SW 1271 (cell line): ENCODE measurements at regions not wholly inside any gene's neighbourhood (a gene's known extent, or its start where the extent isn't known, plus 50 kb on each side); places are given as distances from the start of the nearest gene placed in this dataset.
"Not testable (repeated sequence)": the region's sequence is repeated elsewhere in the genome, so short reads cannot be mapped to it uniquely, and the experiment has no call there.

Experiments
- DNase-seq, 2 experiments: peaks; one replicate each; lab custom pipeline; 2025; lab: John Stamatoyannopoulos, UW

DNA sequence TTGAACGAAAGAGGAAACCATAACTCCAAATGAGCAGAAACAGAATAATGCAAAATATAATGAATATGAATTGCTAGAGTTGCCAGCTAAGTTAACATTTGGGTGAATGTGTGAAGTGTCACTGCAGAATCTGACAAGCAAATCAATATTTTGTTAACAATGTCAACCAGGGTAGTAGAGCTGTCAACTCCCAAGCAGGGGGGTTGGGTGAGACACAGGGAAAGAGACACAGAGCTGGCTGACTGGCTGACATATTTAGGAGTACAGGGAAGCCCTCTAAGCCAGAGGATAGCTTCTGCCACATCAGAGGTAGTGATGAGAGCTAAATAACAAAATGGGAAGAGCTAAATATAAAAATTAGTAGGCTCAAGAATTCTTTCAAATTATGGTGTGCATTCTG is 393.1 kb upstream of the KCND2 start:
- no peak for DNase-seq

DNA sequence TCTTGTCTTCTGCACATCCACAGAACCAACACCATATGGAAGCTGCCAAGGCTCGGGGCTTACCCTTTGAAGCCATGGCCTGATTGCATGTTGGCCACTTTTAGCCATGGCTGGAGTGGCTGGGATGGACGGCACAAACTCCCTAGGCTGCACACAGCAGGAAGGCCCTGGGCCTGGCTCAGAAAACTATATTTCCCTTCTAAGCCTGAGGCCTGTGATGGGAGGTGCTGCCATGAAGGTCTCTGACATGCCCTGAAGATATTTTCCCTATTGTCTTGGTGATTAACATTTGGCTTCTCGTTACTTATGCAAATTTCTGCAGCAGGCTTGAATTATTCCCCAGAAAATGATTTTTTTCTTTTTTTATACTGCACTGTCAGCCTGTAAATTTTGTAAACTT is 387.0 kb upstream of the KCND2 start:
- DNase-seq = no peak

DNA sequence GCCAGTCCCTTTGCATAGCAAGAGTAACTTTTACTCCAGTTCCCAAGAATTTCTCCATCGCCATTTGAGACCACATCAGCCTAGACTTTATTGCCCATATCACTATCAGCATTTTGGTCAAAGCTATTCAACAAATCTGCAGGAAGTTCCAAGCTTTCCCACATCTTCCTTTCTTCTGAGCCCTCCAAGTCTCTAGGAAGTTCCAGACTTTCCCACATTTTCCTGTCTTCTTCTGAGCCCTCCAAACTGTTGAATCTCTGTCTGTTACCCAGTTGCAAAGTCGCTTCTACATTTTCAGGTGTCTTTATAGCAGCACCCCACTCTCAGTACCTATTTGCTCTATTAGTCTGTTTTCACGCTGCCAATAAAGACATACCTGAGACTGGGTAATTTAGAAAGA is 386.4 kb upstream of the KCND2 start:
- DNase-seq = not testable (repeated sequence)

DNA sequence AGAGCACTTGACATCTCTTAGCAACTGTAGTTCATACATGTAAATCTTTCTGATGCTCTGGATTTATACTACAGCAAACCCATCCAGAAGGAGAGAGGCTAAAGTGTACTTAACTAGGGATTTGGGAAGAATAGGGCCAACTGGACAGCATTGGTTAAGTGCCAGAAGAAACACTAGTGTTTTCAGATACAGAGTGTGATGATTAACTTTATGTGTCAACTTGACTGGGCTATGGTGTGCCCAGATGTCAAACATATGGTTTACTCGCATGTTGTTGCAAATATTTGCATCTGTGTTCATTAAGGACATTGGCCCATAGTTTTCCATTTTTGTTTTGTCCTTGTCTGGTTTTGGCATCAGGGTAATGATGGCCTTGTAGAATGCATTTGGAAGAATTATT is 384.7 kb upstream of the KCND2 start:
- no peak for DNase-seq

DNA sequence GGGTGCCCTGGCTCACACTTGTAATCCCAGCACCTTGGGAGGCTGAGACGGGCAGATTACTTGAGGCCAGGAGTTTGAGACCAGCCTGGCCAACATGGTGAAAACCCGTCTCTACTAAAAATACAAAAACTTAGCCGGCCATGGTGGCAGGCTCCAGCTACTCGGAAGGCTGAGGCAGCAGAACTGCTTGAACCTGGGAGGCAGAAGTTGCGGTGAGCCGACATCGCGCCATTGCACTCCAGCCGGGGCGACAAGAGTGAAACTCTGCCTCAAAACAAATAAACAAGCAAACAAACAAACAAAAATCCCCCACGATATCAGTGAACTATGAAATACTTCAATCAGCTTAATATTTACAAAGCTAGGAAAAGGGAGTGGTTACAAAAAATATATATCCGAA is 382.3 kb upstream of the KCND2 start:
- DNase-seq = no peak

DNA sequence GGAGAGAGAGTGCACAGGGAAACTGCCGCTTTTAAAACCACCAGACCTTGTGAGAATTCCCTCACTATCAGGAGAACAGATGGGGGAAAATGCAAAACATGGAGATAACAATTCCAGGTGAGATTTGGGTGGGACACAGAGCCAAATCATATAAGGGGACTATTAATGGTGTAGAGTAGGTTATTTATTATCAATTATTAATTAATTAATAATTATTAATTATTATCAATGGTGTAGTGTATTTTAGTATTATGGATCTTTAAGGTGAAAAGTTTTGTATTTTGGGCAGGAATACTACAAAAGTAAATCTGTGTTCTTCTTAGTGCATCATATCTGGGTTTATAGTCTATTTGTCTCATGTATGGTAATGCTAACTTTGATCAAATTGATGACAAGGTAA is 377.7 kb upstream of the KCND2 start:
- no peak for DNase-seq

DNA sequence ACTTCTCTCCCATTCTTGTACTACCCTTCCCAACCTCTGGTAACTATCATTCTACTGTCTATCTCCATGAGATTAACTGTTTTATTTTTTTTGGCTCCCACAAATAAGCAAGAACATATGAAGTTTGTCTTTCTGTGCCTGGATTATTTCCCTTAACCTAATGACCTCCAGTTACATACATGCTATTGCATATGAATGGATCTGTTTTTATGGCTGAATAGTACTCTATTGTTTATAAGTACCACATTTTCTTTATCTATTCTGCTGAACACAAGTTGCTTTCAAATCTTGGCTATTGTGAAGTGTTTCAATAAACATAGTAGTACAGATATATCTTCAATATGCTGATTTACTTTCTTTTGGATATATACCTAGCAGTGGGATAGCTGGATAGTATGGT is 376.6 kb upstream of the KCND2 start:
- no peak for DNase-seq

DNA sequence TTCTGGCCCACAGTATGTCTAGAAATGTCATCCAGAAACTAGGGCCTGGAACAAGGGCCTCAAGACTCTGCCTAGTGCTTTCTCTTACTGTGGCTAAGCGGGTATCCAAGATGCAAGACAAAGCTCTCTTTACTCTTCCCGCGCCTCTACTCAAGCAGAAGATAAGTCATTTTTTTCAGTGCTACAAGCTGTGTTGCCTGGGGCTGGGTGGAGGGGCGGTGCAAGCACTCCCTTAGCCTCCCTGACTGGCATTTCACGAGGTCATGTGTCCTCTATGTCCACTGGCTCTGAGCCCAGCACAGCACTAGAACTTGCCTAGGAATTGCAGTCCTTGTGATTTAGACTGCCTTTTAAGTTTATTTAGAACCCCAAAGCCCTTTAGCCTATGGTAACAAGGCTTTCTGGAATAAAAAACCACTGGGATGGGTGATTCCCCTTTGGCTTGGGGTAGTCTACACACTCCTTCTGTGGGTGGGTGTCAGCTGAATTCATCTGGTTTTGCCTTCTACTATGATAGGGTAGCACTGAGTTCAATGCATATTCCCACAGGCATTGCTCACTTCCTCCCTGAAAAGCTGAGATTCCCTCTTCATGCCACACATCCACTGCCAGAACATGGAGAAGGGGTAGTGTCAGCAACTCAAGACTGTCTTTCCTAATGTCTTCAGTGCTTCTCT is 371.8 kb upstream of the KCND2 start:
- DNase-seq = no peak

DNA sequence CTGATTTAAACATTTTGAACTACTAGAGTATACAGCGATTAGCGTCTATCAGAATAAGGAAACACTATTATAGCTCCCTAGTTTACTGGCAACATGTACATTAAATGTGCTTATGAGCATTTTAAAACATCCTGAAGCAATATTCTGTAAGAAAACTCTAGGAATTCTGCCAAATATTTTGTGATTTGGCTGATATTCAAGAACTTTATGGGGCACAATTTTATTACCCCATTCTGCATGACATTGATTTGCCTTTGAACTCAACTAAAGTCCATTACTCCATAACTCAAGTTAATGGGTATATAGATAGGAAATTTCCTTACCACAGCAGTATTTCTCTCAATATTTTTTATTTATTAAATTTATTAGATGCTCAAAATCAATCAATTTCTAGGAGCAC is 369.9 kb upstream of the KCND2 start:
- no peak for DNase-seq

DNA sequence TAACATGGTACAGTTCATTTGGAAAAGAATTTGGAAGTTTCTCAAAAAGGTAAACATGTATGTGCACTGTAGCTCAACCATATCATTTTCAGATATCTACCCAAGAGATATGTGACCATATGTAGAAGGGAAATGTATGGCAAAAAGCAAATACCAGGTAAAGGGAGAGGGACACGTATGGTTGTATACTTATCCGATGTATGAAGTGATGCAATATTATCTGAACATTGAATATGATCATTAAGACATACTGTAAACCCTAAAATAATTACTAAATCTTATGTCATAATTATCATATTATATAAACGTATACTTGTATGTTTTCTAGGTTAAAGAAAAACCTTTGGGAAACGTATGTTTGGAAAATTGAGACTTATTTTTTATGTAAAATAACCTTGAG is 367.5 kb upstream of the KCND2 start:
- no peak for DNase-seq

DNA sequence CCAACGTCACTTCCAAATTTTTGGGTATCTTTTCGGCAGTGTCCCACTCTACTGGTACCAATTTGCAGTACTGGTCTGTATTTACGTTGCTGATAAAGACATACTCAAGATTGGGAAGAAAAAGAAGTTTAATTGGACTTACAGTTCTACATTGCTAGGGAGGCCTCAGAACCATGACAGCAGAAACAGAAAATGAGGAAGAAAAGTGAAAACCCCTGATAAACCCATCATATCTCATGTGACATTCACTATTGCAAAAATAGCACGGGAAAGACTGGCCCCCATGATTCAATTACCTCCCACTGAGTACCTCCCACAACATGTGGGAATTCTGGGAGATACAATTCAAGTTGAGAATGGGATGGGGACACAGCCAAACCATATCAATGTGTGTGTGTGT is 364.0 kb upstream of the KCND2 start:
- DNase-seq = no peak

DNA sequence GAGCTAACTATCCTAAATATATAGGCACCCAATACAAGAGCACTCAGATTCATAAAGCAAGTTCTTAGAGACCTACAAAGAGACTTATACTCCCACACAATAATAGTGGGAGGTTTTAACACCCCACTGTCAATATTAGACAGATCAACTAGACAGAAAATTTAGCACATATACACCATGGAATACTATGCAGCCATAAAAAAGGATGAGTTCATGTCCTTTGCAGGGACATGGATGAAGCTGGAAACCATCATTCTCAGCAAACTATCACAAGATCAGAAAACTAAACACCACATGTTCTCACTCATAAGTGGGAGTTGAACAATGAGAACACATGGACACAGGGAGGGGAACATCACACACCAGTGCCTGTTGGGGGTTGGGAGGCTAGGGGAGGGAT is 358.9 kb upstream of the KCND2 start:
- DNase-seq = not testable (repeated sequence)

DNA sequence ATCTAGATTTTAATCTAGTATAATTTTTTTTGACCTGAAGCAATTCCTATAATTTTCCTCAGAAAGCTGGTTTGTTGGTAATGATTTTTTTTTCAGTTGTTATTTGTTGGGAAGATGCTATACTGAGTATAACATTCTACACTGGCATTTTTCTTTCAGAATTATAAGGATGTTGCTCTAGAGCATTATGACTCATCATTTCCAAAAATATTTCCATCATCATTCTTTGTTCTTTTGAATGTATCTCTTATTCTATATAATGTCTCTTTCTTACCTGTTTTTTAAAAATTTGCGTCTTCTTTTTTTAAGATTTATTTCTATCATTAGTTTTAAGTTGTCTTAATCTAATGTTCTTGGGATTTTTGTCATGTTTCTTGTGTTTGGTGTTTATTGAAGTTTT is 356.5 kb upstream of the KCND2 start:
- no peak for DNase-seq

DNA sequence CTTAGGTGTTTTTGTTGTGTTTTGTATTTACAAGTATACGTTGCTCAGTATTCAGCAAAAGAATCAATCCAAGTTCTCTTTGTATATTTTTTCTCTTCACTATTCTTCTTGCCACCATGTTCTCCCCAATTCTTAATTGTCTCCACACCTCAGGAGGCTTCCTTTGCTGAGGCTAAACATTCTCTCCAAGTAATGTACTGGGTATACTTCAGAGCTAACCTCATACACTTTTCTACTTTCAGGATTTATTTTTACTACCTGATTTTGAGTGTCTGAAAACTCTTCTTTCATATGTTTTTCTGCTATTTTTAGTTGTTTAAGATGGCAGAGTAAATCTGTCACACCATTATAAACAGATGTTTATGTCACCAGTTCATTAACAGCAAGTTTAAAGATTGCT is 354.8 kb upstream of the KCND2 start:
- DNase-seq = no peak

DNA sequence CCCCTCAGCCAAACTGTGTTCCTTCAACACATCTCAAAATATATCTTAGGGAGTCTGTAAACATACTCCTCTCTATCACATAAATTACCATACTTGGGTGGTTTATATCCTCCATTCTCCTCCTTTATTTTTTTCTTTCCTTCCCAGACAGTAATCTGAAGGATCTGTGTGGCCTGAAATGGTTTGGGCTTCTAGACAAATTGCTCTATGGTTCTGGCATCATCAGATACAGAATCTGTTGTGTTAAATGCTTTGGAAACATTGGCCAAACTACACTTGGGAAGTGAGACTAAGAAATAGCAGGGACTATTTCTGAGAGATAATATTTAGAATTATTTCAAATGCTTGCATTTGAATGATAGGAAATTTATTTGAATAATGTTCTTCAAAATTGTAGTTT is 353.0 kb upstream of the KCND2 start:
- DNase-seq = no peak

DNA sequence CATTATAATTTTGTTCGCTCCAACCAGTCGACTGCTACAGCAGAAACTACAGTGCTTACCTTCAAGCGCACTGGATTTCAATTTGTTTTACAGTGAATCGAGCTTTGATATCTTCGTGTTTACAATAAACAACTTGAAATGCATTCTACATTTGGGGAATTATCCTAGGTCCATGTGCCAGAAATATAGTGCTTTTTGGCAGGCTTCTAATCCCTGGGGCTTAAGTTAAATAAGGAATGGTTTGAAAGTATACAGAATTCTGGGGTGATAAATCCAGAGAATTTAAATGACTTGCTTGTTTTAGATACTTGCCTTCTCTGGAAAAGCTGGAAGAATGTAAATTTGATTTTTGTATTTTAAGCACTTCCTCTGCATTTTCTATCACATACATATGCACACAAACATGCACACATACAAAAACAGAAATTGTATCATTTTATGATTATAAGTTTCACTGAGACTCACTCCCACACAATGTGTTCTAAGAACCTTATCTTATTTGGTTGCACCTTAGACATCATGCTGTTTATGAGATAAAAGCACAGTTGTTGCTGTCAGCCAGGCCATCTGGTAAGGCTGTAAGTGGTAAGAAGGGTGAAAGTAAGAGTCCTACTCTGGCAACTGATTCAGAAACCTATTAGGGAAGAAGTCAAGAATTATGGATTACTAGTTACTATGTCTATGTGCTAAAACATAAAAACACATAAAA is 347.2 kb upstream of the KCND2 start:
- no peak for DNase-seq

DNA sequence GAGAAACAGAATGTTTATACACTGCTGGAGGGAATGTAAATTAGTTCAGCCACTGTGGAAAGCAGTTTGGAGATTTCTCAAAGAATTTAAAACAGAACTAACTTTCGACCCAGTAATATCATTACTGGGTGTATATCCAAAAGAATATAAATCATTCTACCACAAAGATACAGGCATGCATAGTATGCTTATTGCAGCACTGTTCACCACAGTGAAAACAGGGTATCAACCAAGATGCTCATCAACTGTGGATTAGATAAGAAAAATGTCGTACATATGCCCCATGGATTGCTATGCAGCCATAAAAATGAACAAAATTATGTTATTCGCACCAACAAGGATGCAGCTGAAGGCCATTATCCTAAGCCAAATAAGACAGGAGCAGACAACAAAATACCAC is 343.1 kb upstream of the KCND2 start:
- DNase-seq = no peak

DNA sequence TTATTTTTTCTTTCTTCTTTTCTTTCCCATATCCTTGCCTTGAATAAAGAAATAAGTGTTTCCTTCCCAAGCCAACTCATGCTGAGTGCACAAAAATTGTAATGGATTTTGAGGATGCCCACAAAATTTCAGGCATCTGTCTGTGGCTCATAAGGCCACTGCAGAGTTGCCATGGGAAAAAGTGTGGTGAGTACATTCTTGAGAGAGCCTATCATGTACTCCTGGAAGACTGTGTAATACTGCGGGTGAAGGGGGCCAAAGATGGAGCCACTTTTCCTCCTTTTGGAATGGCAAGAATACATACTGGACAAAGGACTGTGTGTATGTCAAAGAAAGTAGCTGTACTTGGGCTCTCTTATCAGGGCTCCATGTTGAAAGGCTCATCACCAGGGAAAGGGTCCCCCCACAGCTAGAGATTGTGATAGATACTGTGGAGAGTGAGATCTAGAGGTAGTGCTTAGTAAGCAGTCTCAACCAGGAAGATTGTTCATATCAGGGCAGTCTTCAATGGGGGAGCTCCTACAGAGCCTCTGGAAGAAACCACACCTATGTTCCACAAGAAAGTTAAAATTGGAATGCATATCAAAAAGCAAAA is 341.6 kb upstream of the KCND2 start:
- DNase-seq = no peak

DNA sequence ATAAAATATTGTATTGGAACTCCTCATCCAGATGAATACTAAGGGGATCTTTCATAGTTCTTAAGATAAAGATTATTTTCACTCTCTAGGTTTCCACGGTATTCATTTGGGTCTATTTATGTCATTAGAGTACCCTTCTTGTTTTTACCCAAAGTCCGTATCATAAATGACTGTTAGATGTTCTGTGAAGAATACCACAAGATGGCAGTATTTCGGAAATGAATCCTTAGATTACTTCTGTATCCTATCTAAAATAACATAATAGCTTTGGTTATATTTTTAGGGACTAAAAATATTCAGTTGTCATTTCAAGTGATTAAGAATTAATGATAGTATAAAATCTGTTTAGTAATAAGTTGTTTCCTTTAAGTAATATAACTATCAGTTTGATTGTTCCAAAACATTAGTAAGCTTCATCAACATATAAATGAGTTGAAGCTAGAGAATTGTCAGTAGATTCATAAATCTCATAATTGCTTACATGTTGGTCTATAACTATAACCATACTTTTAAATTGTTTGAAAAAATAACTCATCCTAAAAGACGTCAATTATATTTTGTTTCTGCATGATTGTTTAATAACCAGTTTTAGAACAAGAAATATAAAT is 337.5 kb upstream of the KCND2 start:
- DNase-seq = peak in 1 of 2 experiments; percentile 52

DNA sequence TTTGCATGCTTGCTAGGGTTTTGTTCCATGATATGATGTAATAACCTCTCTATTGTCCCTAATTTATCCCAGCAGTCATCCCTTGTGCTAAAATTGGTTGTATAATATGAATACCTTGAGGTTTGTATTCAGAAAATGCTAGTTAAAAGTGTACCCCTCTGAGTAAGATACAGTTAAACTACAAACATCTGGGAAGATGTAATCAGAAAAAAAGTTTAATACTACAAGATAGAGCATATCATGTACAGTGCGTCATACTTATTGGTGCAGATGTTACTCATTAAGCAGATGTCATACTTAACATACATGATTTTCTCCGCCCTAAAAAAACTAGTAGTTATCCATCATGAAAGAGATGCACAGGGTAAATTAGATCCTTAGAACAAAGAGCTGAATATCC is 336.1 kb upstream of the KCND2 start:
- DNase-seq = no peak

DNA sequence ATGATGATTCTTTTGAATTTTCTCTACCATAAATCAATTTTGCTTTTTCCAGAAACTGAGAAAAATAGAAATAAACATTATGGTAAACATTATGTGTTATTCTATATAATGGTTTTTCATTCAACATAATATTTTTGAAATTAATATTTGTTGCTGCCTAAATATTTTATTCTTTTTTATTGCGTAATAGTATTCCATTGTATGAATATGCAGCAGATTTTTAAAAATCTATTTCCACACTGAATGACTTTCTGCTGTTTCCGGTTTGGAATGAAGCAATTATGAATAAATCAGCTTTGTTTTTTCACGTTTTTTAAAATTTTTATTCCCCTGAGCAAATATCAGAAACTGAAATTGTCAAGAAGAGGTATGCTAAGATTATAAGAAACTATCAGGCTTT is 335.2 kb upstream of the KCND2 start:
- no peak for DNase-seq

DNA sequence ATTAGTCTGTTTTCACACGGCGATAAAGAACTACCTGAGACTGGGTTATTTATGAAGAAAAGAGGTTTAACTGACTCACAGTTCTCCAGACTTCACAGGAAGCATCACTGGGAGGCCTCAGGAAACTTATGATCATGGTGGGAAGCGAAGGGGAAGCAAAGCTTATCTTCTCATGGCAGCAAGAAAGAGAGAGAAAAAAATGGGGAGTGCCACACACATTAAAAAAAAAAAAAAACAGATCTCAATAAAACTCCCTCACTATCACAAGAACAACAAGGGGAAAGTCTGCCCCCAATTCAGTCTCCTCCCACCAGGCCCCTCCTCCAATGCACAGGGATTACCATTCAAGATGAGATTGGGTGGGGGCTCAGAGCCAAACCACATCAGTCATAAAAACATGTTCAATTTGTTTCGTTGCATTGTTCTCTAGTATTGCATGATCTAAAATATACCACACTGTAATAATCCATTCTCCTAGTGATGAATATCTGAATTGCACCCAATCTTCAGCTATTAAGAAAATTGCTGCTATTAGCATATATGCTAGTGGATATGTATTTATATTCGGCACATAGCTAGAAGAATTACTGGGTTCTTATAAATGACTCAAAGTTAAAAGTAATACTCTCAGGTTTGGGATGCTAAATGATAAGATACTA is 328.9 kb upstream of the KCND2 start:
- no peak for DNase-seq

DNA sequence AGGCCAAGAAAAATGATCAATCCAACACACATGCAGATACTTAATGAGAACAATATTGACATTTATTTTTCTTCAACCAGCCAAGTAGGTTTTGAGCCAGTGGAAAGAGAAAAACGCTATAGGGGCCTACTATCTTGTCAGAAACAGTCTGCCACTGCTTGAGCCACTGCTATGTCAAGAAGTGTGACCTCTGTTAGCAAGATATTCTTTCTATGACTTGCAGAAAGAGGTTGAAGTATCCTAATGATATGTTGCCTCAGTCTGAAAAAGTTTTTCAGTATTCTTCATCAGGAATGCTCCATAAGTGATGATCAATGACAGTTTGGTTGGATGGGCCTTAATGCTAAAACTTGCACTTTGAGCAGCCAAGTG is 328.4 kb upstream of the KCND2 start:
- no peak for DNase-seq
